C4-2B (cell line): ENCODE measurements at regions not wholly inside any gene's neighbourhood (a gene's known extent, or its start where the extent isn't known, plus 50 kb on each side); places are given as distances from the start of the nearest gene placed in this dataset.

Experiments
- ZFX ChIP-seq: fragments of 450-650 bp; IDR thresholded peaks from 2 replicates; pipeline ENCODE4 v1.6.1; 2017
- TF ChIP-seq, protein P1 (sequence below): fragments of 450-650 bp; conservative IDR thresholded peaks from 2 replicates; pipeline ENCODE4 v1.5.1; 2017; ENCODE audit warnings: mild to moderate bottlenecking

DNA sequence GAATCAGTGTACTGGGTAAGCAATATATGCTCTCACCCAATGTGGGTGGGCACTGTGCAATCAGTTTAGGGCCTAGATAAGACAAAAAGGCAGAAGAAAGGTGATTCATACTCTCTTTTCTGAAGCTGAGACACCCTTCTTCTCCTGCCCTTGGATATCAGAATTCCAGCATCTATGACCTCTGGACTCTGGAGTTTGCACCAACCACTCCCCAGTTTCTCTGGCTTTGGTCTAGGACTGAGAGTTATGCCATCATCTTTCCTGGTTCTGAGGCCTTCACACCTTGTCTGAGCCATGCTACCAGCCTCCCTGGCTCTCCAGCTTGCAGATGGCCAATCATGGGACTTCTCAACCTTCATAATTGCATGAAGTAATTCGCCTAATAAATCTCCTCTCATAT lies 724.6 kb upstream of the TYRP1 start:
- TF ChIP-seq, protein P1, sequence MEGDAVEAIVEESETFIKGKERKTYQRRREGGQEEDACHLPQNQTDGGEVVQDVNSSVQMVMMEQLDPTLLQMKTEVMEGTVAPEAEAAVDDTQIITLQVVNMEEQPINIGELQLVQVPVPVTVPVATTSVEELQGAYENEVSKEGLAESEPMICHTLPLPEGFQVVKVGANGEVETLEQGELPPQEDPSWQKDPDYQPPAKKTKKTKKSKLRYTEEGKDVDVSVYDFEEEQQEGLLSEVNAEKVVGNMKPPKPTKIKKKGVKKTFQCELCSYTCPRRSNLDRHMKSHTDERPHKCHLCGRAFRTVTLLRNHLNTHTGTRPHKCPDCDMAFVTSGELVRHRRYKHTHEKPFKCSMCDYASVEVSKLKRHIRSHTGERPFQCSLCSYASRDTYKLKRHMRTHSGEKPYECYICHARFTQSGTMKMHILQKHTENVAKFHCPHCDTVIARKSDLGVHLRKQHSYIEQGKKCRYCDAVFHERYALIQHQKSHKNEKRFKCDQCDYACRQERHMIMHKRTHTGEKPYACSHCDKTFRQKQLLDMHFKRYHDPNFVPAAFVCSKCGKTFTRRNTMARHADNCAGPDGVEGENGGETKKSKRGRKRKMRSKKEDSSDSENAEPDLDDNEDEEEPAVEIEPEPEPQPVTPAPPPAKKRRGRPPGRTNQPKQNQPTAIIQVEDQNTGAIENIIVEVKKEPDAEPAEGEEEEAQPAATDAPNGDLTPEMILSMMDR: no peak
- TF ChIP-seq ZFX: no peak
